Thoracic aorta (tissue), 2 donors: ENCODE measurements at regions not wholly inside any gene's neighbourhood (a gene's known extent, or its start where the extent isn't known, plus 50 kb on each side); places are given as distances from the start of the nearest gene placed in this dataset.

Experiments used
- ATAC-seq: fragments of 150-250 bp; one replicate; pipeline ENCODE4 v1.8.0; 2017; ENCODE audit warnings: low read depth; ENCODE audit not compliant: insufficient number of reproducible peaks, low FRiP score
- DNase-seq: peaks from one replicate; pipeline ENCODE4 v3.0.0-alpha.2; 2020; ENCODE audit warnings: low spot score
- H3K27ac ChIP-seq, 2 donors: fragments of 200-600 bp; sonication (generic); 1 replicate in 1 of 2; 2 replicates in 1 of 2; pipeline ENCODE4 v1.5.1; 2016; ENCODE audit warnings: mild to moderate bottlenecking in 2 of 2, moderate library complexity in 2 of 2
- H3K27me3 ChIP-seq: fragments of 200-600 bp; sonication (generic); replicated peaks from 2 replicates; pipeline ENCODE4 v1.6.0; 2016; ENCODE audit warnings: mild to moderate bottlenecking; ENCODE audit not compliant: insufficient read depth
- H3K36me3 ChIP-seq: fragments of 200-600 bp; sonication (generic); one replicate; pipeline ENCODE4 v1.5.1; 2016
- H3K4me1 ChIP-seq, 2 donors: fragments of 200-600 bp; sonication (generic); 1 replicate in 1 of 2; 2 replicates in 1 of 2; pipeline versions ENCODE4 v1.5.1 to v1.6.0; 2016; ENCODE audit warnings: low read depth in 2 of 2, mild to moderate bottlenecking in 1 of 2; ENCODE audit not compliant: control insufficient read depth in 1 of 2
- H3K4me3 ChIP-seq: fragments of 200-600 bp; sonication (generic); 2 replicates; pipeline ENCODE4 v1.5.1; 2016; ENCODE audit warnings: mild to moderate bottlenecking
- H3K9me3 ChIP-seq: fragments of 200-600 bp; sonication (generic); 2 replicates; pipeline ENCODE4 v1.5.1; 2016
- CTCF ChIP-seq: fragments of 200-600 bp; sonication (generic); IDR thresholded peaks from one replicate; pipeline ENCODE4 v1.5.1; 2019; ENCODE audit warnings: antibody characterized with exemption

GRCh38 chr5:163964671-163965070 is 459.3 kb downstream of the MAT2B start:
- TF ChIP-seq CTCF: no peak
- no peaks in the 10 kb centered on the region for H3K36me3 ChIP-seq
- H3K27ac ChIP-seq: no peak overlapping the region
- DNase-seq (no peak), ATAC-seq (no peak)
- no peak overlapping the region for H3K4me3 ChIP-seq
- H3K27me3 ChIP-seq: no peaks in the 10 kb centered on the region
- no peaks in the 10 kb centered on the region for H3K9me3 ChIP-seq
- H3K4me1 ChIP-seq: no peaks in the 10 kb centered on the region

- Histone ChIP-seq H3K27ac (no peak overlapping the region), H3K4me1 (no peaks in the 10 kb centered on the region), H3K27me3 (no peaks in the 10 kb centered on the region), H3K36me3 (no peaks in the 10 kb centered on the region), H3K9me3 (no peaks in the 10 kb centered on the region), H3K4me3 (no peak overlapping the region)
- DNase-seq (no peak), ATAC-seq (no peak)
- TF ChIP-seq CTCF: no peak
Observed at GRCh38 chr5:163967268-163967667, 461.8 kb downstream of the MAT2B start.

- H3K36me3 ChIP-seq: no peaks in the 10 kb centered on the region
- no peaks in the 10 kb centered on the region for H3K27me3 ChIP-seq
- H3K27ac ChIP-seq: no peak overlapping the region
- DNase-seq (no peak), ATAC-seq (no peak)
- H3K9me3 ChIP-seq: no peaks in the 10 kb centered on the region
- no peak for TF ChIP-seq CTCF
- H3K4me1 ChIP-seq: no peaks in the 10 kb centered on the region
- no peak overlapping the region for H3K4me3 ChIP-seq
Observed at GRCh38 chr5:163968651-163969050, 463.2 kb downstream of the MAT2B start.

- DNase-seq (no peak), ATAC-seq (no peak)
- no peaks in the 10 kb centered on the region for H3K9me3 ChIP-seq
- H3K4me1 ChIP-seq: no peaks in the 10 kb centered on the region
- H3K4me3 ChIP-seq: no peak overlapping the region
- no peak for TF ChIP-seq CTCF
- H3K36me3 ChIP-seq: no peaks in the 10 kb centered on the region
- no peak overlapping the region for H3K27ac ChIP-seq
- no peaks in the 10 kb centered on the region for H3K27me3 ChIP-seq
Observed at GRCh38 chr5:163976696-163977095, 471.3 kb downstream of the MAT2B start.

GRCh38 chr5:163978897-163979296 is 473.5 kb downstream of the MAT2B start:
- no peaks in the 10 kb centered on the region for H3K9me3 ChIP-seq
- H3K27me3 ChIP-seq: no peaks in the 10 kb centered on the region
- no peak overlapping the region for H3K27ac ChIP-seq
- no peak for ATAC-seq
- no peaks in the 10 kb centered on the region for H3K36me3 ChIP-seq
- no peak for TF ChIP-seq CTCF
- no peaks in the 10 kb centered on the region for H3K4me1 ChIP-seq
- no peak overlapping the region for H3K4me3 ChIP-seq
- no peak for DNase-seq
